ENCODE measurements at regions not wholly inside any gene's neighbourhood (a gene's known extent, or its start where the extent isn't known, plus 50 kb on each side); places are given as distances from the start of the nearest gene placed in this dataset.

- TF ChIP-seq CTCF (IDR thresholded peaks at IDR 0.05) (no peak), POLR2A (IDR thresholded peaks at IDR 0.05) (no peak)
These were observed 240.9 kb upstream of the DIO3 start for GRCh38 chr14:101320396-101320795.

Data from vagina (tissue), 2 donors.